ENCODE measurements at regions not wholly inside any gene's neighbourhood (a gene's known extent, or its start where the extent isn't known, plus 50 kb on each side); places are given as distances from the start of the nearest gene placed in this dataset.
"Not testable (repeated sequence)": the region's sequence is repeated elsewhere in the genome, so short reads cannot be mapped to it uniquely, and the experiment has no call there.

- no peak for DNase-seq
Measured at GRCh38 chr21:31530897-31531705, 128.4 kb upstream of the SOD1 start.

DNA sequence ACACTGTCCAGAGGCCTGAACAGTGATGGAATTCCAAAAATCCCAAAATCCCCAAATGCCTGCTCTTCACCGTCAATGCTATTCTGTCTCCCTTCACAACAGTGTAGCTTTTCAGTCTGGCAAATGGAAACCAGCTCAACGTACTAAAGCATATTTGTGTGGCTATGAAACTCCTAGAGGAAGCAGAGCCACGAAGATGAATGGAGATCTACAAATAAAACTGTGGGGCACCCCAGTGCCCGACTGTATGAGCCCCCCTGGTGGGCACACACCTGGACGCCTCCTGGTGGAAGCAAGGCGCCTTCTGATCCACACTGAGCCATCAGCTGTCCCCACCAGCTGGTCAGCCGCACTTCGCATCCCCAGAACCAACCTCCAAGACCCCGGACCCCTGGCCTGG is 129.1 kb upstream of the SOD1 start:
- DNase-seq, result no peak

DNA sequence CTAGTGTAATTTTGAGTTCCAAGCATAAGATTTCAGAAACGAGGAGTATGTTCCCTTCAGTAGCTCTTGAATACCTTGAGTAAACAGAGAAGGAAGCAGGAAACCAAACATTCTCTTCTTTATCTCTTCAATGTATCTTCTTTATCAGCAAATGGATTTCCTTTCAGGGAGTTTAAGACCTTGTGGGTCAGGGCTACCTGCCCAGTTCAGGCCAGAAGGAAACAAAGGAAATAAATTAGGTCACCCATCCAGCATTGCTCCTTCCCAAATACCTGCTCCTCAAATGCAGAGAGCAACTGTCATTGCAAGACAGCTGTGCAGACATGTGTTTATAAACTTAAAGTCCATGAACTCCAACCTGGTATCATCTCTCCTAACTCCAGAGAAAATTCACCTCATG is 130.1 kb upstream of the SOD1 start:
- DNase-seq, result no peak

DNA sequence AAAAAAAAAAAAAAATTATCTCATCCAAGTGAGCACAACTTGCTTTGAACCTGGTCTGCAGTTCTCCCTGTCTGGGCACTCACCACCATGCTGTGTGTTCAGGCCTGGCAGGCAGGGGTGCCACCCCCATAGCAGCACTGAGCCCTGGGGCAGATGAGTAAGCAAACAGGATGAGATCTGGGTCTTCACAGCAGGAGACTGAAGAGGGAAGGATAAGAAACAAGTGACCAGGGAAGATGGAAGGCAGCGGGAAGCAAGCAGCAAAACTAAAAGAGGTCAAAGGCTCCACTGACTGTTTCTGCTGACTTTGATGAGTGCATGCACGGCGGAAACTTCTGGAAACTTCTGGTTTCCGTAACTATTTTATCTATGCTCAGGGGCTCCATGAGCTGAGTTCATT is 133.5 kb upstream of the SOD1 start:
- DNase-seq, result no peak

- no peak for DNase-seq
Measured at GRCh38 chr21:31524140-31524539, 135.4 kb upstream of the SOD1 start.

DNA sequence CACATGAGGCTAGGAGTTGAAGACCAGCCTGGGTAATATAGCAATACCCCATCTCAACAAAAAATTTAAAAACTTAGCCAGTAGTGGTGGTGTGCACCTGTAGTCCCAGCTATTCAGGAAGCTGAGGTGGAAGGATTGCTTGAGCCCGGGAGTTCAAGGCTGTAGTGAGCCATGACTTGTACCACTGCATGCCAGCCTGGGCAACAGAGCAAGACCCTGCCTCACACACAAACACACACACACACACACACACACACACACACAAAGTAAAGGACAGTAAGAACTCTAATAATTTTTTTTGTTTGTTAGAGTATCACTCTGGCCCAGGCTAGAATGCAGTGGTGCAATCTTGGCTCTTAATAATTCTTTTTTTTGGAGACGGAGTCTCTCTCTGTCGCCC is 138.0 kb upstream of the SOD1 start:
- DNase-seq, result no peak

DNA sequence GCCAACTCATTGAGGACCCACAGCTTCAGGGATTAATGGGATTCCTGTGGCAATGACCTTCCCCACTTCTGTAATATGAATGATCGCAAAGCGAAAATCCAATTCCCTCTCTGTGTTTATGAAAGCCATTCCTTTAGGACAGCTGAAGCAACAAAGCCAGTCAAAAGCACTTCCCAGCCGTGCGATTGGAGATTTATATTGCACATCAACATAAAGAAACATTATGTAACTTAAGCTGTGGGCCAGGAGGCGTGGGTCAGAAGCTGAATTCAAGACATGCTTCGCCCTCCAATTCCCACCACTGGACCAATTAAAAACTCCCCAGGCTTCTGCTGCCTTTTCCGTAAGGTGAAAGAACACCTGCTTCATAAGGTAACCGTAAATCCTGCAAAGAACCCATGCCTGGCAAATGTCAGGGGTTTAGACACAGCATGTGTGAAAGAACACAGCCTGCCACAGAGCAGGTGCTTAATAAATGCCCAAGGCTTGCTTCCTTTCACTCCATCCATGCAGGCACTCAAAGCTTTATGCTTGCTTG is 138.9 kb upstream of the SOD1 start:
- DNase-seq, result no peak

GRCh38 chr21:31518580-31518979 is 140.9 kb upstream of the SOD1 start:
- DNase-seq, result no peak

- no peak for DNase-seq
Measured at GRCh38 chr21:31517664-31518414, 141.7 kb upstream of the SOD1 start.

GRCh38 chr21:31515253-31515652 is 144.2 kb upstream of the SOD1 start:
- no peak for DNase-seq

DNA sequence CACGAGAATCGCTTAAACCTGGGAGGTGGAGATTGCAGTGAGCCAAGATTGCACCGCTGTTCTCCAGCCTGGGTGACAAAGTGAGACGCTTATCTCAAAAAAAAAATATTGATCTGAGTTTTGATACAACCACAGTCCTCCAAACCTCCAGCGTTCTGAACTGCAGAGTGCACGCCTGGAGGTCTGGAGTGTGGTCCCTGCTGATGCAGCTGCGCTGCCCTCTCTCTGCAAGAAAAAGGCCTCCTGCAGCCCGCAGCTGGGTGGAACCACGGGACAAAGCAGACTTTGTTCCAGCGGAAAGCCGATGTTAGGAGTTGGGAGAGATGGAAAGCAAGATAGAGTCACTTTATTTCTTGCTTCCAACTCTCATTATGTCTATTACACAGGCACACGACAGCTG is 144.9 kb upstream of the SOD1 start:
- DNase-seq, result no peak

GRCh38 chr21:31513541-31513940 is 146.0 kb upstream of the SOD1 start:
- DNase-seq, result not testable (repeated sequence)

DNA sequence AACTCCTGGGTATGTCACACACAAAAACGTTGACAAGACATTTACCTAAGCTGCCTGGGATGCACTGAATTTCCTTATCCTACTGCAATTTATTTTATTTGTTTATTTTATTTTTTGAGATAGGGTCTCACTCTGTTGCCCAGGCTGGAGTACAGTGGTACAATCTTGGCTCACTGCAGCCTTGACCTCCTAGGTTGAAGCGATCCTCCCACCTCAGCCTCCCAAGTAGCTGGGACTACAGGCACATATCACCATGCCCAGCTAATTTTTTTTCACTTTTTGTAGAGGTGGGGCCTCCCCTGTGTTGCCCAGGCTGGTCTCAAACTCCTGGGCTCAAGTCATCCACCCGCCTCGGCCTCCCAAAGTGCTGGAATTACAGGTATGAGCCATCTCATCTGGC is 147.5 kb upstream of the SOD1 start:
- DNase-seq, result not testable (repeated sequence)

DNA sequence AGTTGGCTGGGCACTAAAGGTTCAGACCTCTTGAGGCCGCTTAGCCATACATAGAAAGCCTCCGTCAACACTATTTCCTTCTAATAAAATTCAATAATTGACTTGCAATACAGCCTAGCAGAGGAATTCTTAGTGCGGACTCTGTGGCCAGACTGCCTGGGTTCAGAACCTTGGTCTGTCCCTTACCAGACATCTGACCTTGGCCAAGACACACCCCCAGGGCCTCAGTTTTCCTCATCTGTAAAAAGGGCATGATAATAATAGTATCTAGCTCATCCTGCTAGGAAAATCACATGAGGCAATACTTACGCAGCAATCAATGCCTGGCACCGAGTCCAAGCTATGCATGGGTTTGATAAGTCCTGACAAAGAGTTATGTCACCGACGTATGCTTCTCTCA is 148.2 kb upstream of the SOD1 start:
- no peak for DNase-seq

DNA sequence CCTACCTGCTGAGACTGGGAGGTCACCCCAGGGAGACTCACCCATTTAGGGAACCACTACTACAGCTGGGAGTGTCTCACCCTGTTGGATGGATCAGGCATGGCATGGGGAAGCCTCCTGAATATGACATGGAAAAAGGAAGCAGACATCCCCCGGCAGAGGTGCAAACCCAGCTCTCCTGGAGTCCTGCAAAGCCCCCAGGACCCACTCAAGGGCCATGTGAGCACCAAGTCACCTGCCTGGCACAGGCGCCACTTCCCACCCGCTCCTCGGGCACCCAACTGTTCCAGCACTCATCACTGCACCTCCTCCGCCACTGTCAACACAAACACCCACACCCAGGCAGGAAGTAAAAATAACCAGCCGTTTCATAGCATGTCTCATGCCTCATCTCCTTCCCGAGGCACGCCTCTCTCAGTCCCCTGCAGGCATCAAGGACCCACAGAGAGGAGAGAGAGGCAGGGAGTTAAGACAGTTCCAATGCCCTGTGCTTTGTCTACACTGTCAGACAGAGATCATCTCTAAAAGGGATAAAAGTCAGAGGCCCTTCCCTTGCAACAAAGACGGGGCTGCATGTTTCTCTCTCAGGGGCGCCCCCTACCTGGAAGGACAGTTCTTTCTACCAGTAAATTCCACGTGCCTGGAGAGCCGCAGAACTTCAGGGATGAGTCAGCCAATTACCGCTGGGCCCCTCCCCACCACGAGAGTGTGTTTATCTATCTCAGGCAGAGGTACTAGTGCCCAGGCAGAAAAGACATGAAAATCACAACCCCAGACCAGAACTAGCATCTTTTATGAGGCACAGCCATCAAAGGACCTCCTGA is 150.1 kb upstream of the SOD1 start:
- no peak for DNase-seq

GRCh38 chr21:31505975-31506374 is 153.5 kb upstream of the SOD1 start:
- DNase-seq, result no peak

DNA sequence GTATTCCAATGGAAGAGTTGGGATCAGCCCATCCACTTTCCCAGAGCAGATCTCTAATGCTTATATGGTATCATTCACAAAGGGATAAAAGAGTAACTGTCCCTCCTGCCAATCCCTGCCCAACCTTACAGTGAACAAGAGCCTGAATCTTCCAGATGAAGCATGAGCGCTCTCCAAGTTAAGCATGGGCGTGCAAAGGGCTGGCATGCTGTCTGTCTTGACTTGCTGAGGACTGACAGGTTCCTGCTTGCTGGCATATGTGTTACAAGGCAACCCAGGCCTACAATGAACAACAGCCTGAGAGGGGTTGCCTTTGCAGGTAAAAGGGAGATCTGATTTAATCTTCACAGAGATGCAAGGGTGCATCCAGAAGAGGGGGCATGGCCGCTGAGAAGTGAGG is 155.6 kb upstream of the SOD1 start:
- DNase-seq, result no peak

GRCh38 chr21:31503467-31503866 is 156.0 kb upstream of the SOD1 start:
- no peak for DNase-seq

DNA sequence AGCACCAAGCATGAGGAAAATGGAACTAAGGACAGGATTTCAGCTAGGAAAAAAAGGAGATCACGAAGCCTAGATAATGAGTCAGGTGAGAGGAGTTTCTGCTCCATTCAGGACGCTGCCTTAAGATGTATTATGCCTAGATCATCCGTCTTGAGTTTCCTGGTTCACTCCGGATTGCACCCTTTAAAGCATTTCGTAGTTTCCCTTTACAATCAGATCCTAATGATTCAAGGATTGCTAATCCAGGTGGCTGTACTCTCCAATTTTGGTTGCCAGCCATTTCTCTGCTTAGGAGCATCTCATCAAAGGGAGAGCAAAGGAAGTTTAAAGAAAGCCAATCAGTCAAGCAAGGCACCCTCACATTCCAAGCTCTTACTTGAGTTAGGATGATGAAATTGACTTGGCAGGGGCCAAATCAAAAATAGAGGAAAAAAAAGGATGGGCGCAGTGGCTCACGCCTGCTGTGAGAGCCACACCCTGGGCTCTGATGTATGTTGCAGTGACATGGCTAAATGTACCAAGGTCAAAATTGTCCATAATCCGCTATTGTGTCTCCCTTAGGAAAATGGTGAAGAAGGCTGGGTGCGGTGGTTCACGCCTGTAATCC is 156.9 kb upstream of the SOD1 start:
- DNase-seq, result no peak

DNA sequence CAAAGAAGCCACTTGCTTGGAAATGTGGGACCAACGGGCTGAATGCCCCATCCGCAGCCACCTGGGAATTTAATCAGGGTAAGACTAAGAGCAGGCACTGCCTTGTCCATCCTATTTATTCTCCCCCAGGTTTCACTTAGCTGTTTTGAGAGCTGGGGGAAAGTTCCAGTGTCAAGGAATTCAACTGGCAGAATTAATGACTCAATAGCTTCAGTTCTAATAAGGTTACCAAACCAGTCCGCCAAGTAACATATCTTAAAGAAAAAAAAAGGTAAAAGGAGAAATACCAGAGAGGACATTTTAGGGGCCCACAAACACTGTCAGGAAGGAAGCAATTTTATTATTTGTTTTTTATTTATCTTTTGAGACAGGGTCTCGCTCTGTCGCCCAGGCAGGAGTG is 157.6 kb upstream of the SOD1 start:
- no peak for DNase-seq

GRCh38 chr21:31500982-31501381 is 156.9 kb upstream of the TIAM1 start:
- no peak for DNase-seq

DNA sequence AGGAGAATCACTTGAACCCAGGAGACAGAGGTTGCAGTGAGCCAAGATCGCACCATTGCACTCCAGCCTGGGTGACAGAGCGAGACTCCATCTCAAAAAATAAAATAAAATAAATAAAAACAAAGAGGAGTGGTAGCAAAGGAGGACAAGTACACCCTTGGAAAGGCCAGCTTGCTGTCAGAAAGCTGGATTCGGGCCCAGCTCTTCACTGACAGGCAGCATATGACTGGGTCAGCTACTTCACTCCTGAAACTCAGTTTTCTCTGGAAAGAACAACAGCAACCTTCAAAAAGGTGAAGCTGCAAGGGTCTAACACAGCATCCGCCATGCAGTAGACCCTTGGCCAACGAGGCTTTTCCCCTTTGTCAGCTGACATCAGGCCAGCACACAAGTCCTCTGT is 156.0 kb upstream of the TIAM1 start:
- DNase-seq, result no peak

GRCh38 chr21:31498985-31499384 is 154.9 kb upstream of the TIAM1 start:
- DNase-seq, result no peak
